Gastroesophageal sphincter (tissue), 4 donors: ENCODE measurements at regions not wholly inside any gene's neighbourhood (a gene's known extent, or its start where the extent isn't known, plus 50 kb on each side); places are given as distances from the start of the nearest gene placed in this dataset.

Experiments used
- ATAC-seq: fragments of 150-250 bp; one replicate; pipeline ENCODE4 v1.9.1; 2016; ENCODE audit warnings: mild to moderate bottlenecking, moderate library complexity
- H3K27ac ChIP-seq, 4 donors: fragments of 200-600 bp; sonication (generic) in 3 of 4; 1 replicate in 3 of 4; 2 replicates in 1 of 4; pipeline ENCODE4 v1.5.1; 2016 to 2019
- H3K27me3 ChIP-seq: fragments of 200-600 bp; sonication (generic); one replicate; pipeline ENCODE4 v1.5.1; 2019
- H3K36me3 ChIP-seq, 2 donors: fragments of 200-600 bp; sonication (generic); one replicate each; pipeline ENCODE4 v1.5.1; 2019; ENCODE audit warnings: control low read depth in 1 of 2
- H3K4me1 ChIP-seq, 3 donors: fragments of 200-600 bp; sonication (generic); 1 replicate in 2 of 3; 2 replicates in 1 of 3; pipeline ENCODE4 v1.5.1; 2016 to 2019; ENCODE audit warnings: control low read depth in 2 of 3
- H3K4me3 ChIP-seq, 2 donors: fragments of 200-600 bp; sonication (generic); one replicate each; pipeline ENCODE4 v1.5.1; 2019; ENCODE audit warnings: mild to moderate bottlenecking in 1 of 2, moderate library complexity in 1 of 2
- H3K9me3 ChIP-seq, 3 donors: fragments of 200-600 bp; sonication (generic); one replicate each; pipeline ENCODE4 v1.5.1; 2017 to 2019; ENCODE audit warnings: control low read depth in 2 of 3
- CTCF ChIP-seq, 4 experiments: fragments of 200-600 bp in 2 of 4; fragments of 450-650 bp in 2 of 4; sonication (generic) in 1 of 4; IDR thresholded peaks; one replicate each; pipeline ENCODE4 v1.5.1; 2017 to 2019; ENCODE audit warnings: antibody characterized with exemption in 4 of 4, mild to moderate bottlenecking in 2 of 4, moderate library complexity in 2 of 4
- EP300 ChIP-seq: sonication (generic); formaldehyde crosslinking; IDR thresholded peaks from one replicate; pipeline ENCODE4 v1.6.1; 2017; ENCODE audit warnings: antibody characterized with exemption, mild to moderate bottlenecking
- POLR2A ChIP-seq, 2 donors: fragments of 450-650 bp; IDR thresholded peaks; one replicate each; pipeline ENCODE4 v1.6.1; 2017; ENCODE audit warnings: antibody characterized with exemption in 2 of 2, mild to moderate bottlenecking in 2 of 2, moderate library complexity in 1 of 2
- POLR2AphosphoS5 ChIP-seq: sonication (generic); formaldehyde crosslinking; IDR thresholded peaks from one replicate; pipeline ENCODE4 v1.6.1; 2017; ENCODE audit warnings: antibody characterized with exemption
- WGBS, 2 donors: methylation state at CpG; one replicate each; pipeline ENCODE4 v1.1.5; 2018; ENCODE audit warnings: low coverage in 1 of 2; 5-methylcytosine and 5-hydroxymethylcytosine counted together

DNA sequence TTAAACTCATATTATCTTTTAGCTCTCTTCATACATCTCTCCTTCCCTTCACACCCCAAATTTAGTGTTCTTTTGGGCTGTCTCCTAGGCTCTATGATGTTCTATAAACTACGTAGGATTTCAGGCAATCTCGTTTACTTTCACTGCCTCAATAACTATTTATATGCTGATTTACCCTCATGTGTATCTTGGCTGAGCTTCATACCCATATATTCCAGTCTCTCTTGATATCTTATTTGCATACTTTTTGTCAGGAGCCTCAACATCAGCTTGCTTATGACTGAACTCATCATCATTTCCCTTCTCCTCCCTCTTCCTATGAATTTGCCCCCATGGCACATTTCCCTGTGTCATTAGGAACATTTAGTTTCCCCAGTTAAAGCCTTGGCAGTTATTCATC lies 262.1 kb upstream of the FBXO33 start:
- no peak overlapping the region for H3K4me3 ChIP-seq
- TF ChIP-seq CTCF (IDR thresholded peaks at IDR 0.05) (no peak), EP300 (no peak), POLR2A (IDR thresholded peaks at IDR 0.05) (no peak), POLR2AphosphoS5 (no peak)
- H3K9me3 ChIP-seq: no peaks in the 10 kb centered on the region
- H3K36me3 ChIP-seq: no peaks in the 10 kb centered on the region
- no peaks in the 10 kb centered on the region for H3K27me3 ChIP-seq
- H3K4me1 ChIP-seq: no peaks in the 10 kb centered on the region
- 59 to 79% methylated on average over 2 of the region's 2 CpGs for WGBS, 2 donors
- no peak for ATAC-seq
- H3K27ac ChIP-seq: no peak overlapping the region

- no peak for ATAC-seq
- H3K4me1 ChIP-seq: no peaks in the 10 kb centered on the region
- TF ChIP-seq EP300 (no peak), POLR2AphosphoS5 (no peak), POLR2A (IDR thresholded peaks at IDR 0.05) (no peak), CTCF (IDR thresholded peaks at IDR 0.05) (no peak)
- no peak overlapping the region for H3K4me3 ChIP-seq
- no peak overlapping the region for H3K27ac ChIP-seq
- no peaks in the 10 kb centered on the region for H3K36me3 ChIP-seq
- H3K27me3 ChIP-seq: no peaks in the 10 kb centered on the region
- no peaks in the 10 kb centered on the region for H3K9me3 ChIP-seq
- WGBS, 2 donors: 74 to 88% methylated on average over 3 of the region's 3 CpGs
Measured at GRCh38 chr14:39683691-39684260, 251.5 kb upstream of the FBXO33 start.

GRCh38 chr14:39682582-39682981 lies 250.3 kb upstream of the FBXO33 start:
- Histone ChIP-seq H3K27ac (no peak overlapping the region), H3K27me3 (no peaks in the 10 kb centered on the region), H3K4me1 (no peaks in the 10 kb centered on the region), H3K36me3 (no peaks in the 10 kb centered on the region), H3K9me3 (no peaks in the 10 kb centered on the region), H3K4me3 (no peak overlapping the region)
- no peak for TF ChIP-seq CTCF (IDR thresholded peaks at IDR 0.05)
- no peak for TF ChIP-seq POLR2A (IDR thresholded peaks at IDR 0.05)
- no peak for TF ChIP-seq POLR2AphosphoS5
- no peak for TF ChIP-seq EP300
- WGBS, 2 donors: 52 to 78% methylated on average over 2 to 3 of the region's 3 CpGs
- ATAC-seq: no peak

GRCh38 chr14:39681782-39682399 lies 249.7 kb upstream of the FBXO33 start:
- Histone ChIP-seq H3K4me1 (no peaks in the 10 kb centered on the region), H3K9me3 (no peaks in the 10 kb centered on the region), H3K27ac (no peak overlapping the region), H3K36me3 (no peaks in the 10 kb centered on the region), H3K4me3 (no peak overlapping the region), H3K27me3 (no peaks in the 10 kb centered on the region)
- TF ChIP-seq POLR2AphosphoS5 (no peak), CTCF (IDR thresholded peaks at IDR 0.05) (no peak), POLR2A (IDR thresholded peaks at IDR 0.05) (no peak), EP300 (no peak)
- no peak for ATAC-seq
- 43 to 66% methylated on average over 4 of the region's 4 CpGs for WGBS, 2 donors

DNA sequence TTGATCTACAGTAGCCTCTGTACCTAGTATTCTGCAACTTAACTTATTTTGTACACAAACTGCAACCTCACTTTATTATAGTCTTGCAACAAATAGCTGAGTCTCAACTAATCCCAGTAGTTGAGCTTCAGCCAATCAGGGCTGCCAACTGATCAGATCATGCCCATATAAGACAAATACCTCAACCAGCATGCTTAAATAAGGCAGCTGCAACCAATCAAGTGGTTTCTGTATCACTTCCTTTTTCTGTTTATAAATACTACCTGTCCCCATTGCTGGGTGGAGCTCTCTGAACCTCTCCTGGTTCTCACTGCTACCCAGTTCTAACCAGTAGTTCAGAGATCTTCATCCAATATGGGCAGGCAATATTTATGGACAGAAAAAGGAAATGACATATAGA lies 248.5 kb upstream of the FBXO33 start:
- H3K4me1 ChIP-seq: no peaks in the 10 kb centered on the region
- TF ChIP-seq EP300 (no peak), CTCF (IDR thresholded peaks at IDR 0.05) (no peak), POLR2AphosphoS5 (no peak), POLR2A (IDR thresholded peaks at IDR 0.05) (no peak)
- no peaks in the 10 kb centered on the region for H3K9me3 ChIP-seq
- no peak overlapping the region for H3K4me3 ChIP-seq
- H3K27ac ChIP-seq: no peak overlapping the region
- no peaks in the 10 kb centered on the region for H3K27me3 ChIP-seq
- ATAC-seq: no peak
- H3K36me3 ChIP-seq: no peaks in the 10 kb centered on the region
